Endothelial cell of umbilical vein (primary cell): ENCODE measurements at regions not wholly inside any gene's neighbourhood (a gene's known extent, or its start where the extent isn't known, plus 50 kb on each side); places are given as distances from the start of the nearest gene placed in this dataset.

ENCODE experiments used
- EZH2 ChIP-seq: IDR thresholded peaks from 2 replicates; pipeline ENCODE4 v1.6.1; 2012; ENCODE audit warnings: borderline replicate concordance, low read depth, mild to moderate bottlenecking, moderate library complexity, low read length, inconsistent platforms; ENCODE audit not compliant: severe bottlenecking
- FOS ChIP-seq: IDR thresholded peaks from 2 replicates; pipeline ENCODE4 v1.6.1; 2011; ENCODE audit warnings: mild to moderate bottlenecking, low read length, moderate library complexity, borderline replicate concordance; ENCODE audit not compliant: insufficient read depth
- MYC ChIP-seq: IDR thresholded peaks from one replicate; pipeline ENCODE4 v1.6.1; 2011; ENCODE audit warnings: mild to moderate bottlenecking, low read depth, low read length
- POLR2A ChIP-seq: IDR thresholded peaks from 2 replicates; pipeline ENCODE4 v1.6.1; 2012; ENCODE audit warnings: low read depth, mild to moderate bottlenecking, control low read depth, low read length
- POLR2AphosphoS5 ChIP-seq: IDR thresholded peaks from 2 replicates; pipeline ENCODE4 v1.6.1; 2012; ENCODE audit warnings: low read depth, mild to moderate bottlenecking, control low read depth, low read length, moderate library complexity; ENCODE audit not compliant: insufficient read depth
- TF ChIP-seq, protein P1 (sequence below), 2 donors: IDR thresholded peaks; 1 replicate in 1 of 2; 2 replicates in 1 of 2; pipeline ENCODE4 v1.5.1; 2011; ENCODE audit warnings: low read length in 2 of 2, mild to moderate bottlenecking in 2 of 2, moderate library complexity in 2 of 2, control low read depth in 1 of 2, inconsistent platforms in 1 of 2, low read depth in 1 of 2; ENCODE audit not compliant: insufficient read depth in 1 of 2; ENCODE audit errors: extremely low read depth in 1 of 2

DNA sequence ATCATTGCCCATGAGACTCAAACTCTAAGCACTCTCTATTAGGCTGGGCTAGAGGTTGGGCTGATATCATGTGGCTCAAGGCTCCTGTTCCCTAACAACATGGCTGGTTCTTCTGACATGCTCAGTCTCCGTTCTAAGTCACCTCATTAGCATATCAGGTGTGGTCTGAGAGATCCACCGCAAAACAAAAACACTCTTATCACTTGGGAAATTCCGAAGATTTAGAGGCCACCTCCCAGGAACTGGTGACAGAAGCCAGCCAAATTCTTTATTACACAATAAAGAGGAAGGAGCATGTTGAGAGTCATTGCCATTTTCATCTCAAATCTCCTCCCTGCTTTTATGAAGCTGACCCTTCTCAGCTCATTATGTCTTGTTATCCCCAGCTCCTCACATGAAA lies 107.6 kb downstream of the MSX2 start:
- TF ChIP-seq, protein P1, sequence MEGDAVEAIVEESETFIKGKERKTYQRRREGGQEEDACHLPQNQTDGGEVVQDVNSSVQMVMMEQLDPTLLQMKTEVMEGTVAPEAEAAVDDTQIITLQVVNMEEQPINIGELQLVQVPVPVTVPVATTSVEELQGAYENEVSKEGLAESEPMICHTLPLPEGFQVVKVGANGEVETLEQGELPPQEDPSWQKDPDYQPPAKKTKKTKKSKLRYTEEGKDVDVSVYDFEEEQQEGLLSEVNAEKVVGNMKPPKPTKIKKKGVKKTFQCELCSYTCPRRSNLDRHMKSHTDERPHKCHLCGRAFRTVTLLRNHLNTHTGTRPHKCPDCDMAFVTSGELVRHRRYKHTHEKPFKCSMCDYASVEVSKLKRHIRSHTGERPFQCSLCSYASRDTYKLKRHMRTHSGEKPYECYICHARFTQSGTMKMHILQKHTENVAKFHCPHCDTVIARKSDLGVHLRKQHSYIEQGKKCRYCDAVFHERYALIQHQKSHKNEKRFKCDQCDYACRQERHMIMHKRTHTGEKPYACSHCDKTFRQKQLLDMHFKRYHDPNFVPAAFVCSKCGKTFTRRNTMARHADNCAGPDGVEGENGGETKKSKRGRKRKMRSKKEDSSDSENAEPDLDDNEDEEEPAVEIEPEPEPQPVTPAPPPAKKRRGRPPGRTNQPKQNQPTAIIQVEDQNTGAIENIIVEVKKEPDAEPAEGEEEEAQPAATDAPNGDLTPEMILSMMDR (IDR thresholded peaks at IDR 0.05; ENCODE audit: extremely low read depth in 1 of 2, insufficient read depth in 1 of 2, low read depth in 1 of 2, low read length in 2 of 2) = no peak
- no peak for TF ChIP-seq EZH2
- TF ChIP-seq FOS = no peak
- TF ChIP-seq POLR2AphosphoS5 = no peak
- TF ChIP-seq POLR2A = no peak
- TF ChIP-seq MYC = no peak
